ENCODE measurements at regions not wholly inside any gene's neighbourhood (a gene's known extent, or its start where the extent isn't known, plus 50 kb on each side); places are given as distances from the start of the nearest gene placed in this dataset.

DNA sequence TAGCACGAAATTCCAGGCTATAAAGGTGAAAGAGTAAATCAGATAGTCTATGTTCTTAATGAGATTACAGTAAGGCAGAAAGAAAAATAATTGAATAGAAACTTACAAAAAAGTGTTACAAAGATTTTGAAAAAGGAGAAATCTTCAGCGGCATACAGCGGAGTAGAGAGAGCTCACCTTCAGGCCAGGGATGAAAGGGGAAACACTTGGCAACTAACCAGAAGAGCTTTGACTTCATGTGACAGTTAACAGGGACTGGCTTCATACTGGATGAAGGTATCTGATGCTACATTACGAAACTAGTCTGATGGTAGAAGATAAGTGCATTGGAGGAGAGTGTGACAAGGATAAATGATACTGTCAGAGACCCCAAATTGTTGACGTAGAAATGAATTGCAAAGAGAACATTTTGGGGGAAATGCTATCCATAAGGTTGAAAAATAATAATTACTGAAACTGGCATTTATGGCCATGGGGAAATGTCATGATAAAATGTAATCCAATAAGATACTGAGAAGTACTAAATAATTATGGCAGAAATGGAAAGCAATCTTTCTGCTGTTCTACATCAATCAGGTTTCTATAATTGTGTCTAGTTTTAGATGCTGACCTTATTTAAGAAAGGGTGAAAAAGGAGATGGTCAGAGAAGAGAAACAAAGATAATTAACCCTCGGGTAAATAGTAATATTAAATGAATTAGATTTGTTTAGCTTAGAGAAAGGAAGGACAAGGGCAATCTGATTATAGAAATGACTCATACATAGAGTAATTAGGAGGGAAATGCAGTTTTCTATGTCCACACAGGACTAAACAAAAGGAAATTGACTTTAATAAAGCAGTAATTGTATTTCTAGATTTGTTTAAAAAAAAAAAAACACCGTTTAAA lies 808.7 kb downstream of the NCAM2 start:
- no peaks in the 10 kb centered on the region for H3K4me1 ChIP-seq (ENCODE audit: control insufficient read depth in 3 of 3, insufficient read depth in 2 of 3, low read depth in 1 of 3, low read length in 2 of 3)
- H3K27ac ChIP-seq (ENCODE audit: low read depth in 1 of 3, low read length in 2 of 3), result no peak overlapping the region
- no peak overlapping the region for H3K4me3 ChIP-seq (ENCODE audit: low read depth in 1 of 3, low read length in 3 of 3)
- H3K27me3 ChIP-seq (ENCODE audit: control insufficient read depth in 3 of 3, insufficient read depth in 3 of 3, low read length in 3 of 3), result no peaks in the 10 kb centered on the region
- no peak for DNase-seq
- FAIRE-seq, result no peak
- 58 to 71% (median 64%) methylated on average over 7 of the region's 7 CpGs for WGBS, 3 donors
- no peaks in the 10 kb centered on the region for H3K36me3 ChIP-seq (ENCODE audit: control insufficient read depth in 3 of 3, insufficient read depth in 2 of 3, low read depth in 1 of 3, low read length in 3 of 3)
- H3K9me3 ChIP-seq (ENCODE audit: control insufficient read depth in 2 of 2, insufficient read depth in 1 of 2, low read depth in 1 of 2, low read length in 1 of 2), result peaks cover 0 to 2% of the 10 kb centered on the region in 2 donors

DNA sequence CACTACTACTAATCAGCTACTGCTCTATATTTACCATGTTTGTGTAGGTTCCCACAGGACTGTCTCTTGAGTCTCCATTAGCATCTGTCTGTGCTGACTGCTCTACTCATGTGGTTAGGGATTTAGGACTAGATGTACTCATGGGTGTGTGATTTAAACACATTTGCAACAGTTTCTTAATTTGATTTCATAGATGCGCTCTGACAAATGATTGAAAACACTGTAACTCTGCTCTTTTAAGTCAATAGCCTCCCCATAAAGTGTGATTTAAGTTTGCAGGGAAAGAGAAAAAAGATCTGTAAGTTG lies 809.3 kb downstream of the NCAM2 start:
- DNase-seq (no peak), FAIRE-seq (no peak)
- Histone ChIP-seq H3K4me3 (ENCODE audit: low read depth in 1 of 3, low read length in 3 of 3) (no peak overlapping the region), H3K36me3 (ENCODE audit: control insufficient read depth in 3 of 3, insufficient read depth in 2 of 3, low read depth in 1 of 3, low read length in 3 of 3) (no peaks in the 10 kb centered on the region), H3K9me3 (ENCODE audit: control insufficient read depth in 2 of 2, insufficient read depth in 1 of 2, low read depth in 1 of 2, low read length in 1 of 2) (peaks cover 0 to 2% of the 10 kb centered on the region in 2 donors), H3K27me3 (ENCODE audit: control insufficient read depth in 3 of 3, insufficient read depth in 3 of 3, low read length in 3 of 3) (no peaks in the 10 kb centered on the region), H3K4me1 (ENCODE audit: control insufficient read depth in 3 of 3, insufficient read depth in 2 of 3, low read depth in 1 of 3, low read length in 2 of 3) (no peaks in the 10 kb centered on the region), H3K27ac (ENCODE audit: low read depth in 1 of 3, low read length in 2 of 3) (no peak overlapping the region)
- WGBS, 3 donors, result 88 to 98% (median 91%) methylated on average over 1 of the region's 1 CpG

DNA sequence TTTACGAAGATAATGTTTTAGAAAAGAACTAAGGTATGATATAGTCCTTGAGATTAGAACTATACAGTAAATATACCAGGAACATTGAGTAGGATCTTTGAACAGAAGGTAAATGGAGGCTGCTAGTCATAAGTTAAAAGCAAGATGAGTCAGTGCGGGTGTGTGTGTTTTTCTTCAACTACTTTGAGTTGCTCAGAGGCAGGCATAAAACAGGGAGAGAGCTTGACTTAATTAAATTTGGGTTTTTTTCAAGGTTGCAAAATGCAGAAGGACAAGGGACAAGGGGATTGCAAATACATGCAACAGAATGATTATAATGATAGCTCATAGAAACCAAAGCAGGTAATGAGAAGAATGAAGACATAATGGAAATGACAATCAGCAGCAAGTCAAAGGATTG lies 815.1 kb downstream of the NCAM2 start:
- H3K4me1 ChIP-seq (ENCODE audit: control insufficient read depth in 3 of 3, insufficient read depth in 2 of 3, low read depth in 1 of 3, low read length in 2 of 3), result no peaks in the 10 kb centered on the region
- 64 to 77% (median 76%) methylated on average over 2 of the region's 2 CpGs for WGBS, 3 donors
- H3K27ac ChIP-seq (ENCODE audit: low read depth in 1 of 3, low read length in 2 of 3), result no peak overlapping the region
- no peak overlapping the region for H3K4me3 ChIP-seq (ENCODE audit: low read depth in 1 of 3, low read length in 3 of 3)
- no peaks in the 10 kb centered on the region for H3K36me3 ChIP-seq (ENCODE audit: control insufficient read depth in 3 of 3, insufficient read depth in 2 of 3, low read depth in 1 of 3, low read length in 3 of 3)
- H3K27me3 ChIP-seq (ENCODE audit: control insufficient read depth in 3 of 3, insufficient read depth in 3 of 3, low read length in 3 of 3), result no peaks in the 10 kb centered on the region
- no peak for FAIRE-seq
- no peaks in the 10 kb centered on the region for H3K9me3 ChIP-seq (ENCODE audit: control insufficient read depth in 2 of 2, insufficient read depth in 1 of 2, low read depth in 1 of 2, low read length in 1 of 2)
- no peak for DNase-seq

DNA sequence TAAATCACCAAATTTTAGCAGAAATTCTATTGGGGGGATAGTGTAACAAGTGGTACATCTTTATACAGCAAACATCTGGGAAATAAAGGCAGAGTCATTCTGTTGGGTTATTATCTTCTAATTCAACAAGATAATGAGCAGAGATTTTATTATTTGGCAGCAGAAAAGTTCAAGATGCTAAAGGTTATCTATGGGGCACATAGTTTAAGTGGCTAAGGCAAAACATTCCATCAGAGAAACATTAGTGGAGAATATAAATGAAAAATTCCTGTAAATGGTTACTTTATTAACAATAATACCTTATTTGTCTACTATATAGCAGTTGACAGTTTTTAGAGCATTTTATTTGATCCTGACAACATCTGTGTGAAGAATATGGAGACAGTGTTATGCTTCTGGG lies 815.7 kb downstream of the NCAM2 start:
- Histone ChIP-seq H3K36me3 (ENCODE audit: control insufficient read depth in 3 of 3, insufficient read depth in 2 of 3, low read depth in 1 of 3, low read length in 3 of 3) (no peaks in the 10 kb centered on the region), H3K4me1 (ENCODE audit: control insufficient read depth in 3 of 3, insufficient read depth in 2 of 3, low read depth in 1 of 3, low read length in 2 of 3) (no peaks in the 10 kb centered on the region), H3K9me3 (ENCODE audit: control insufficient read depth in 2 of 2, insufficient read depth in 1 of 2, low read depth in 1 of 2, low read length in 1 of 2) (no peaks in the 10 kb centered on the region), H3K27ac (ENCODE audit: low read depth in 1 of 3, low read length in 2 of 3) (no peak overlapping the region), H3K27me3 (ENCODE audit: control insufficient read depth in 3 of 3, insufficient read depth in 3 of 3, low read length in 3 of 3) (no peaks in the 10 kb centered on the region), H3K4me3 (ENCODE audit: low read depth in 1 of 3, low read length in 3 of 3) (no peak overlapping the region)
- DNase-seq, result no peak
- FAIRE-seq, result no peak

DNA sequence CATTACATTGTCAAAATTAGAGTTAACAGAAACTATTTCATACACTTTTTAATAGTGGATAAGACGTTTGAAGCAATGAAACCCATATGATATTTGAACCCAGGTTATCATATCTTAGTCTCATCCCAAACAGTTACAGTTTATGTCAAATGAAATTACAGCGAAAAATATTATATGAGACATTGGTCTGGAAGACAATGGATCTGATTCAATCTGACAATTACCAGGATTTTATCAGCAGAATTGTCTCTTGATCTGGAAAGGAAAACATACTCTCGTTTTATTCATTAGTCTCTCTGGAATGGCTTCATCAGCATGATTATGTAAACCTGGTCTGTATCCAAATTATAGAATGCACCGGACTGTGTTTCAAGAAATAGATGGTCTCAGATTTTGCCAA lies 818.6 kb downstream of the NCAM2 start:
- Histone ChIP-seq H3K27me3 (ENCODE audit: control insufficient read depth in 3 of 3, insufficient read depth in 3 of 3, low read length in 3 of 3) (no peaks in the 10 kb centered on the region), H3K27ac (ENCODE audit: low read depth in 1 of 3, low read length in 2 of 3) (no peak overlapping the region), H3K4me3 (ENCODE audit: low read depth in 1 of 3, low read length in 3 of 3) (no peak overlapping the region), H3K36me3 (ENCODE audit: control insufficient read depth in 3 of 3, insufficient read depth in 2 of 3, low read depth in 1 of 3, low read length in 3 of 3) (no peaks in the 10 kb centered on the region), H3K4me1 (ENCODE audit: control insufficient read depth in 3 of 3, insufficient read depth in 2 of 3, low read depth in 1 of 3, low read length in 2 of 3) (no peaks in the 10 kb centered on the region), H3K9me3 (ENCODE audit: control insufficient read depth in 2 of 2, insufficient read depth in 1 of 2, low read depth in 1 of 2, low read length in 1 of 2) (peaks cover 0 to 1% of the 10 kb centered on the region in 2 donors)
- DNase-seq, result no peak
- 54 to 63% (median 55%) methylated on average over 4 of the region's 4 CpGs for WGBS, 3 donors
- FAIRE-seq, result no peak

DNA sequence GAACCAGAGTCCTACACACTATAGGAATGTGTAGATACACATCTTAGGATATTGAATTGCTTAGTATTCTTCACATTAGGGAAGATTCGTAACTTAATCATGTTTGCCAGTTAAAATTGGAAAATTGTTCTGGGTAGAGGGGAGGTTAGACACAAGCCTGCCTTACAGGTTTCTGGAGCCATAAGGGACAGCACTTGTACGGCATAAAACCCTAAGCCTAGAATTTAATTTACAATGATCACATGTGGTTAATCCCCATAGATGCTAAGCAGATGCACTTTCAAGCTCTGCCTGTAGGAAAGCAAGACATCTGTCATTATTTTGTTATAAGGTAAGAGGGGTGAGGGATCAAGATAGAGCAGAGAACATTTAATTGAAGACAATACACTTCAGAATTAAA lies 820.7 kb downstream of the NCAM2 start:
- no peaks in the 10 kb centered on the region for H3K27me3 ChIP-seq (ENCODE audit: control insufficient read depth in 3 of 3, insufficient read depth in 3 of 3, low read length in 3 of 3)
- H3K36me3 ChIP-seq (ENCODE audit: control insufficient read depth in 3 of 3, insufficient read depth in 2 of 3, low read depth in 1 of 3, low read length in 3 of 3), result no peaks in the 10 kb centered on the region
- no peak overlapping the region for H3K27ac ChIP-seq (ENCODE audit: low read depth in 1 of 3, low read length in 2 of 3)
- 78 to 87% (median 80%) methylated on average over 2 of the region's 2 CpGs for WGBS, 3 donors
- no peak overlapping the region for H3K4me3 ChIP-seq (ENCODE audit: low read depth in 1 of 3, low read length in 3 of 3)
- FAIRE-seq, result no peak
- H3K9me3 ChIP-seq (ENCODE audit: control insufficient read depth in 2 of 2, insufficient read depth in 1 of 2, low read depth in 1 of 2, low read length in 1 of 2), result peaks cover 0 to 1% of the 10 kb centered on the region in 2 donors
- H3K4me1 ChIP-seq (ENCODE audit: control insufficient read depth in 3 of 3, insufficient read depth in 2 of 3, low read depth in 1 of 3, low read length in 2 of 3), result no peaks in the 10 kb centered on the region
- no peak for DNase-seq

DNA sequence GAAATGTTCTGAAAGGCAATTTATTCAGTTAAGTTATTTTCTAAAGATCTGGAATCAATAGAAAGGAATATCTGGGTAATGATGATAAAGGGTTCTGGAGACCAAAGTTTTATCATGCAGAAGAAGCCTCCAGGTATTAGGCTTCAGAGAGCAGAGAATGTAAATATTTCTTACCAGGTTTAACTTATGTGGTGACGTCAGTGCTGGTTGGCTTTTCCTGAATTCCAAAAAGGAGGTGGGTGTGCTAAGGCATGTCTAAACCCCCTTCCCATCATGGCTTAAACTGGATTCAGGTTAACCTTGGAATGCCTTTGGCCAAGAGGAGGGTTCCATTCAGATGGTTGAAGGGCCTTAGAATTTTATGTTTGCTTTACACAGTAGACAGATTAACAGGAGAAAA lies 829.9 kb downstream of the NCAM2 start:
- WGBS, 3 donors, result 79 to 88% (median 87%) methylated on average over 1 of the region's 1 CpG
- no peaks in the 10 kb centered on the region for H3K36me3 ChIP-seq (ENCODE audit: control insufficient read depth in 3 of 3, insufficient read depth in 2 of 3, low read depth in 1 of 3, low read length in 3 of 3)
- FAIRE-seq, result no peak

DNA sequence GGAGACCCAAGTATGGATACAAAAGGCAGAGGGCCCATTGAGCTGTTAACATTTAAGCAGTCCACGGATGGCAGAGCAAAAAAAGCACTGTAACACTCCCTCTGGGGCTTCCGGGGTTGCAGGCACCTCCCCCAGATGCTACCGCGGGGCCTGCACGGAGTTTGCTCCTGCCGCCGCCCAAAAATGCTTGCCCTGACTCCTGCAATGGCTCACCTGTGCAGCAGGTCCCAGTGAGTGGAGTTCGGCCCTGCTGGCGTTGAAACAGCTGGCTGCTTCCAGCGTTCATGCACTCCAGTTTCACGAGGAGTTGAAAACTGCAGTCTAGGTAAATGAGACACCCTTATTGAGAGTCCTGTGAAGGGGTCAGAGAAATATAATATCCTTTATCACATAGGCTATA lies 832.8 kb downstream of the NCAM2 start:
- H3K27ac ChIP-seq (ENCODE audit: low read depth in 1 of 3, low read length in 2 of 3), result no peak overlapping the region
- peaks cover 2 to 6% of the 10 kb centered on the region in 2 donors for H3K9me3 ChIP-seq (ENCODE audit: control insufficient read depth in 2 of 2, insufficient read depth in 1 of 2, low read depth in 1 of 2, low read length in 1 of 2)
- no peak for DNase-seq
- WGBS, 3 donors, result 82 to 87% (median 84%) methylated on average over 11 of the region's 11 CpGs
- no peaks in the 10 kb centered on the region for H3K27me3 ChIP-seq (ENCODE audit: control insufficient read depth in 3 of 3, insufficient read depth in 3 of 3, low read length in 3 of 3)
- no peak for FAIRE-seq
- no peaks in the 10 kb centered on the region for H3K4me1 ChIP-seq (ENCODE audit: control insufficient read depth in 3 of 3, insufficient read depth in 2 of 3, low read depth in 1 of 3, low read length in 2 of 3)
- no peaks in the 10 kb centered on the region for H3K36me3 ChIP-seq (ENCODE audit: control insufficient read depth in 3 of 3, insufficient read depth in 2 of 3, low read depth in 1 of 3, low read length in 3 of 3)
- H3K4me3 ChIP-seq (ENCODE audit: low read depth in 1 of 3, low read length in 3 of 3), result no peak overlapping the region

More for the DNA sequence above, 829.9 kb downstream of the NCAM2 start:
- H3K27me3 ChIP-seq (ENCODE audit: control insufficient read depth in 3 of 3, insufficient read depth in 3 of 3, low read length in 3 of 3), result no peaks in the 10 kb centered on the region
- H3K9me3 ChIP-seq (ENCODE audit: control insufficient read depth in 2 of 2, insufficient read depth in 1 of 2, low read depth in 1 of 2, low read length in 1 of 2), result peaks cover 2 to 6% of the 10 kb centered on the region in 2 donors
- no peak for DNase-seq
- H3K4me3 ChIP-seq (ENCODE audit: low read depth in 1 of 3, low read length in 3 of 3), result no peak overlapping the region
- H3K27ac ChIP-seq (ENCODE audit: low read depth in 1 of 3, low read length in 2 of 3), result no peak overlapping the region
- H3K4me1 ChIP-seq (ENCODE audit: control insufficient read depth in 3 of 3, insufficient read depth in 2 of 3, low read depth in 1 of 3, low read length in 2 of 3), result no peaks in the 10 kb centered on the region

DNA sequence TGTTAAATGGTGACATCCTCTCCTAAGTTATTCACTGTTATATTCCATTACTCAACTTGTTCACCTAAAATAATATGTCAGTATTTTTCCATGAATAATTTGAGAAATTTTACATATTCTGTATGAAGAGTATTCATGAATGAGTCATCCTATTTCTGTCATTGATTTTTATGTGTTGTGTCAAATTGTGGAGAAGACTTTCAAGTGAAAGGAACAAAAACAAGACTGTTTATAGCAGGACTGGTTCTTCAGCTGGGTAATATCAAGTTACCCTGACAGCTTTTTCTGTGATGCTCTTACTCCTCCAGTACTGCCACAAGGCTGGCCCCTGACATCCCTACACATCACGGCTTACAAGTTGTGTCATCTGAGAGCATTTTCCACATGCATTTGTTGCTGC lies 847.7 kb downstream of the NCAM2 start:
- no peaks in the 10 kb centered on the region for H3K4me1 ChIP-seq (ENCODE audit: control insufficient read depth in 3 of 3, insufficient read depth in 2 of 3, low read depth in 1 of 3, low read length in 2 of 3)
- H3K36me3 ChIP-seq (ENCODE audit: control insufficient read depth in 3 of 3, insufficient read depth in 2 of 3, low read depth in 1 of 3, low read length in 3 of 3), result no peaks in the 10 kb centered on the region
- H3K4me3 ChIP-seq (ENCODE audit: low read depth in 1 of 3, low read length in 3 of 3), result no peak overlapping the region
- peaks cover 0 to 13% of the 10 kb centered on the region in 2 donors for H3K9me3 ChIP-seq (ENCODE audit: control insufficient read depth in 2 of 2, insufficient read depth in 1 of 2, low read depth in 1 of 2, low read length in 1 of 2)
- no peak for DNase-seq
- no peaks in the 10 kb centered on the region for H3K27me3 ChIP-seq (ENCODE audit: control insufficient read depth in 3 of 3, insufficient read depth in 3 of 3, low read length in 3 of 3)
- H3K27ac ChIP-seq (ENCODE audit: low read depth in 1 of 3, low read length in 2 of 3), result no peak overlapping the region
- no peak for FAIRE-seq
- 70 to 94% (median 77%) methylated on average over 1 of the region's 1 CpG for WGBS, 3 donors

Measured in small intestine (tissue), 7 donors.